HL-60 (cell line): ENCODE measurements at regions not wholly inside any gene's neighbourhood (a gene's known extent, or its start where the extent isn't known, plus 50 kb on each side); places are given as distances from the start of the nearest gene placed in this dataset.

Source experiments
- POLR2AphosphoS5 ChIP-seq: IDR thresholded peaks from 2 replicates; pipeline ENCODE4 v1.6.1; 2012; ENCODE audit warnings: low read depth
- TF ChIP-seq, protein P1 (sequence below): IDR thresholded peaks from 2 replicates; pipeline ENCODE4 v1.6.1; 2012; ENCODE audit warnings: low read depth; ENCODE audit not compliant: insufficient replicate concordance
- TF ChIP-seq, protein P2 (sequence below): IDR thresholded peaks from one replicate; pipeline ENCODE4 v1.5.1; 2011; ENCODE audit warnings: low read length, control low read depth, inconsistent platforms; ENCODE audit not compliant: insufficient read depth

DNA sequence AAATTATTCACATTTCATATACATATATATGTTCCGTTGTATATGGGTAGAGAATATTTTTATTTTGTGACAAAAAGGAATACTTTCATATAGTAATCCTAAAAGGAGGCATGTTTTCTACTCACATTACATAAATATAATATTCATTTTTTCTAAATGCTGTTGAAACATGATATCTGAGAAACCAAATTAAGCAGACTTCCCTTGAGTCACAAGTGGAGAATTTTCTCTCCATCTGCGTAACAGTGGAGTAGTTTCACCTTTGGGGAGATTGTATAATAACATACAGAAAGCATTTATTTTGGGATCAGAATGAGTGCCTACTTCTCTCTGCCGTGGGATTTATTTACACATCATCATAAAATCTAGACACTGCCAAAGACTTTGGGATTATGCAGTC, 849.8 kb downstream of the NSUN3 start:
- TF ChIP-seq, protein P1, sequence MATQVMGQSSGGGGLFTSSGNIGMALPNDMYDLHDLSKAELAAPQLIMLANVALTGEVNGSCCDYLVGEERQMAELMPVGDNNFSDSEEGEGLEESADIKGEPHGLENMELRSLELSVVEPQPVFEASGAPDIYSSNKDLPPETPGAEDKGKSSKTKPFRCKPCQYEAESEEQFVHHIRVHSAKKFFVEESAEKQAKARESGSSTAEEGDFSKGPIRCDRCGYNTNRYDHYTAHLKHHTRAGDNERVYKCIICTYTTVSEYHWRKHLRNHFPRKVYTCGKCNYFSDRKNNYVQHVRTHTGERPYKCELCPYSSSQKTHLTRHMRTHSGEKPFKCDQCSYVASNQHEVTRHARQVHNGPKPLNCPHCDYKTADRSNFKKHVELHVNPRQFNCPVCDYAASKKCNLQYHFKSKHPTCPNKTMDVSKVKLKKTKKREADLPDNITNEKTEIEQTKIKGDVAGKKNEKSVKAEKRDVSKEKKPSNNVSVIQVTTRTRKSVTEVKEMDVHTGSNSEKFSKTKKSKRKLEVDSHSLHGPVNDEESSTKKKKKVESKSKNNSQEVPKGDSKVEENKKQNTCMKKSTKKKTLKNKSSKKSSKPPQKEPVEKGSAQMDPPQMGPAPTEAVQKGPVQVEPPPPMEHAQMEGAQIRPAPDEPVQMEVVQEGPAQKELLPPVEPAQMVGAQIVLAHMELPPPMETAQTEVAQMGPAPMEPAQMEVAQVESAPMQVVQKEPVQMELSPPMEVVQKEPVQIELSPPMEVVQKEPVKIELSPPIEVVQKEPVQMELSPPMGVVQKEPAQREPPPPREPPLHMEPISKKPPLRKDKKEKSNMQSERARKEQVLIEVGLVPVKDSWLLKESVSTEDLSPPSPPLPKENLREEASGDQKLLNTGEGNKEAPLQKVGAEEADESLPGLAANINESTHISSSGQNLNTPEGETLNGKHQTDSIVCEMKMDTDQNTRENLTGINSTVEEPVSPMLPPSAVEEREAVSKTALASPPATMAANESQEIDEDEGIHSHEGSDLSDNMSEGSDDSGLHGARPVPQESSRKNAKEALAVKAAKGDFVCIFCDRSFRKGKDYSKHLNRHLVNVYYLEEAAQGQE = no peak
- TF ChIP-seq, protein P2, sequence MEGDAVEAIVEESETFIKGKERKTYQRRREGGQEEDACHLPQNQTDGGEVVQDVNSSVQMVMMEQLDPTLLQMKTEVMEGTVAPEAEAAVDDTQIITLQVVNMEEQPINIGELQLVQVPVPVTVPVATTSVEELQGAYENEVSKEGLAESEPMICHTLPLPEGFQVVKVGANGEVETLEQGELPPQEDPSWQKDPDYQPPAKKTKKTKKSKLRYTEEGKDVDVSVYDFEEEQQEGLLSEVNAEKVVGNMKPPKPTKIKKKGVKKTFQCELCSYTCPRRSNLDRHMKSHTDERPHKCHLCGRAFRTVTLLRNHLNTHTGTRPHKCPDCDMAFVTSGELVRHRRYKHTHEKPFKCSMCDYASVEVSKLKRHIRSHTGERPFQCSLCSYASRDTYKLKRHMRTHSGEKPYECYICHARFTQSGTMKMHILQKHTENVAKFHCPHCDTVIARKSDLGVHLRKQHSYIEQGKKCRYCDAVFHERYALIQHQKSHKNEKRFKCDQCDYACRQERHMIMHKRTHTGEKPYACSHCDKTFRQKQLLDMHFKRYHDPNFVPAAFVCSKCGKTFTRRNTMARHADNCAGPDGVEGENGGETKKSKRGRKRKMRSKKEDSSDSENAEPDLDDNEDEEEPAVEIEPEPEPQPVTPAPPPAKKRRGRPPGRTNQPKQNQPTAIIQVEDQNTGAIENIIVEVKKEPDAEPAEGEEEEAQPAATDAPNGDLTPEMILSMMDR = no peak
- TF ChIP-seq POLR2AphosphoS5 = no peak
